Panc1 (cell line): ENCODE measurements at regions not wholly inside any gene's neighbourhood (a gene's known extent, or its start where the extent isn't known, plus 50 kb on each side); places are given as distances from the start of the nearest gene placed in this dataset.

Experiments used
- ATAC-seq: fragments of 200-7000 bp; cut with Tn5 transposase; 2 replicates; pipeline ENCODE4 v1.9.1; 2020; ENCODE audit warnings: mild to moderate bottlenecking, moderate library complexity
- BruUV-seq: library from RNA; stranded (reverse); fragments of 400-500 nt; replicated peaks from 2 replicates; lab custom pipeline; 2021; lab: Mats Ljungman, UMichigan
- CTCF ChIA-PET: fragments of 300-600 bp; sonication (Branson Sonifier 250); formaldehyde crosslinking; loops from one replicate; lab custom pipeline; 2022; ENCODE audit warnings: antibody characterized with exemption; lab: Charles Lee
- POLR2A ChIA-PET: fragments of 300-600 bp; sonication (Branson Sonifier 250); formaldehyde crosslinking; loops from one replicate; lab custom pipeline; 2022; ENCODE audit warnings: antibody characterized with exemption; lab: Charles Lee
- DNase-seq: peaks from one replicate; pipeline ENCODE4 v3.0.0-alpha.2; 2010; ENCODE audit warnings: low read depth, low spot score
- H3K27ac ChIP-seq: 2 replicates; pipeline ENCODE4 v1.5.1; 2011; ENCODE audit warnings: mild to moderate bottlenecking, low read length, inconsistent platforms
- H3K27me3 ChIP-seq: fragments of 200-500 bp; sonication (Bioruptor generic); 2 replicates; pipeline ENCODE4 v1.6.0; 2014; ENCODE audit warnings: low read length, inconsistent platforms; ENCODE audit not compliant: control insufficient read depth, insufficient read depth
- H3K36me3 ChIP-seq: fragments of 200-500 bp; sonication (Bioruptor generic); 2 replicates; pipeline ENCODE4 v1.5.1; 2014; ENCODE audit warnings: inconsistent platforms, mild to moderate bottlenecking, low read length, moderate library complexity; ENCODE audit not compliant: control insufficient read depth, insufficient read depth
- H3K4me1 ChIP-seq: 2 replicates; pipeline ENCODE4 v1.5.1; 2011; ENCODE audit warnings: inconsistent platforms, mild to moderate bottlenecking, low read length, moderate library complexity; ENCODE audit not compliant: control insufficient read depth, insufficient read depth
- H3K4me3 ChIP-seq, 2 experiments: 2 replicates each; pipeline ENCODE4 v1.5.1; 2011 to 2012; ENCODE audit warnings: low read depth in 2 of 2, low read length in 2 of 2, mild to moderate bottlenecking in 2 of 2, inconsistent platforms in 1 of 2, moderate library complexity in 1 of 2
- H3K9me3 ChIP-seq: fragments of 200-500 bp; sonication (Bioruptor generic); 2 replicates; pipeline ENCODE4 v1.5.1; 2014; ENCODE audit warnings: low read depth, mild to moderate bottlenecking, inconsistent platforms, low read length, moderate library complexity; ENCODE audit not compliant: control insufficient read depth, insufficient read depth
- CTCF ChIP-seq: fragments of 450-650 bp; IDR thresholded peaks from 2 replicates; pipeline ENCODE4 v1.5.1; 2017; ENCODE audit warnings: mild to moderate bottlenecking
- POLR2AphosphoS5 ChIP-seq: IDR thresholded peaks from 2 replicates; pipeline ENCODE4 v1.6.1; 2012; ENCODE audit warnings: mild to moderate bottlenecking, low read depth, low read length, moderate library complexity
- REST ChIP-seq, 2 experiments: IDR thresholded peaks; 2 replicates each; pipeline ENCODE4 v1.6.1; 2011 to 2012; ENCODE audit warnings: low read depth in 2 of 2, control low read depth in 1 of 2, low read length in 1 of 2, mild to moderate bottlenecking in 1 of 2, moderate library complexity in 1 of 2; ENCODE audit not compliant: insufficient read depth in 1 of 2
- SIN3A ChIP-seq: IDR thresholded peaks from 2 replicates; pipeline ENCODE4 v1.6.1; 2012; ENCODE audit warnings: low read depth, mild to moderate bottlenecking, low read length, moderate library complexity, borderline replicate concordance; ENCODE audit not compliant: insufficient read depth
- TCF7L2 ChIP-seq: IDR thresholded peaks from 2 replicates; pipeline ENCODE4 v1.6.1; 2011; ENCODE audit warnings: mild to moderate bottlenecking, low read depth, low read length, inconsistent platforms
- in situ Hi-C: cut with HindIII; loops from 2 replicates; pipeline ENCODE4 v1.10.0; 2016; ENCODE audit warnings: low sequenced_read_pairs, low pct_unique_long_range_greater_than_20kb
- intact Hi-C: fragments of 100-400 bp; cut with micrococcal nuclease; formaldehyde crosslinking; loops from one replicate; pipeline ENCODE4 v1.10.0; 2022; ENCODE audit not compliant: unreplicated experiment

GRCh38 chr2:8256905-8257304, 425.0 kb upstream of the ID2 start:
- in situ Hi-C loops, result no loop called here
- Histone ChIP-seq H3K27ac (no peak overlapping the region), H3K4me1 (no peaks in the 10 kb centered on the region), H3K9me3 (no peaks in the 10 kb centered on the region), H3K4me3 (no peak overlapping the region), H3K27me3 (no peaks in the 10 kb centered on the region), H3K36me3 (no peaks in the 10 kb centered on the region)
- CTCF ChIA-PET, result no interaction called here
- ATAC-seq, result no peak
- intact Hi-C loops, result no loop called here
- POLR2A ChIA-PET, result no interaction called here
- BruUV-seq, result no TSS peak
- no peak for DNase-seq
- TF ChIP-seq CTCF, result no peak
- no peak for TF ChIP-seq TCF7L2
- TF ChIP-seq POLR2AphosphoS5, result no peak
- no peak for TF ChIP-seq REST (IDR thresholded peaks at IDR 0.05; ENCODE audit: insufficient read depth in 1 of 2, low read depth in 2 of 2, low read length in 1 of 2)
- no peak for TF ChIP-seq SIN3A

GRCh38 chr2:8257502-8257901, 424.4 kb upstream of the ID2 start:
- no peaks in the 10 kb centered on the region for H3K36me3 ChIP-seq
- H3K27me3 ChIP-seq, result no peaks in the 10 kb centered on the region
- POLR2A ChIA-PET, result no interaction called here
- no peak overlapping the region for H3K27ac ChIP-seq
- ATAC-seq (no peak), DNase-seq (no peak)
- intact Hi-C loops, result no loop called here
- CTCF ChIA-PET, result no interaction called here
- no TSS peak for BruUV-seq
- TF ChIP-seq REST (IDR thresholded peaks at IDR 0.05; ENCODE audit: insufficient read depth in 1 of 2, low read depth in 2 of 2, low read length in 1 of 2) (no peak), TCF7L2 (no peak), SIN3A (no peak), POLR2AphosphoS5 (no peak), CTCF (no peak)
- no peak overlapping the region for H3K4me3 ChIP-seq
- no peaks in the 10 kb centered on the region for H3K9me3 ChIP-seq
- no peaks in the 10 kb centered on the region for H3K4me1 ChIP-seq
- in situ Hi-C loops, result no loop called here
